GM12878 (cell line): ENCODE measurements at regions not wholly inside any gene's neighbourhood (a gene's known extent, or its start where the extent isn't known, plus 50 kb on each side); places are given as distances from the start of the nearest gene placed in this dataset.
A peak's percentile ranks its signal among the peaks of the same experiment; 100 is the strongest.

Experiments
- ATAC-seq: fragments of 200-7000 bp; cut with Tn5 transposase; 3 replicates; pipeline ENCODE4 v1.9.1; 2020; ENCODE audit warnings: mild to moderate bottlenecking, moderate library complexity
- BruUV-seq: library from RNA; stranded (reverse); fragments of 400-500 nt; replicated peaks from 2 replicates; lab custom pipeline; 2021; lab: Mats Ljungman, UMichigan
- CTCF ChIA-PET: fragments of 300-600 bp; sonication (Branson Sonifier 250); formaldehyde crosslinking; extraction: SDS; loops from one replicate; lab custom pipeline; 2021; ENCODE audit warnings: inconsistent platforms; lab: Yijun Ruan, JAX
- POLR2A ChIA-PET: fragments of 350-600 bp; formaldehyde crosslinking; extraction: SDS; loops from one replicate; lab custom pipeline; 2021; ENCODE audit warnings: inconsistent platforms; lab: Charles Lee
- RAD21 ChIA-PET: fragments of 300-600 bp; sonication (Branson Sonifier 250); formaldehyde crosslinking; loops from one replicate; lab custom pipeline; 2023; ENCODE audit warnings: antibody characterized with exemption; ENCODE audit not compliant: unreplicated experiment; lab: Charles Lee
- SMC1A ChIA-PET: fragments of 300-600 bp; sonication (Branson Sonifier 250); formaldehyde crosslinking; loops from one replicate; lab custom pipeline; 2023; ENCODE audit not compliant: unreplicated experiment, uncharacterized antibody; lab: Charles Lee
- DNase-seq: peaks from one replicate; pipeline ENCODE4 v3.0.0-alpha.2; 2011; ENCODE audit warnings: low read depth, low spot score
- FAIRE-seq: peaks from 3 replicates; lab custom pipeline; 2011; peaks lifted over from hg19 to GRCh38; lab: Jason Lieb, UNC
- H2AFZ ChIP-seq: 2 replicates; pipeline ENCODE4 v1.6.0; 2011; ENCODE audit warnings: low read depth, low read length, control low read depth; ENCODE audit not compliant: control insufficient read depth
- H3K27ac ChIP-seq: 2 replicates; pipeline ENCODE4 v1.5.1; 2011; ENCODE audit warnings: control low read depth; ENCODE audit not compliant: control insufficient read depth, insufficient read depth
- H3K27me3 ChIP-seq, 2 experiments: replicated peaks in 1 of 2; 2 replicates each; pipeline versions ENCODE4 v1.6.0 to v1.6.1; 2011; ENCODE audit warnings: low read length in 1 of 2; ENCODE audit not compliant: control insufficient read depth in 2 of 2, insufficient read depth in 2 of 2
- H3K36me3 ChIP-seq, 2 experiments: 2 replicates each; pipeline ENCODE4 v1.5.1; 2011; ENCODE audit warnings: low read length in 1 of 2; ENCODE audit not compliant: control insufficient read depth in 2 of 2, insufficient read depth in 2 of 2
- H3K4me1 ChIP-seq: 2 replicates; pipeline ENCODE4 v1.6.1; 2011; ENCODE audit warnings: mild to moderate bottlenecking, low read length, moderate library complexity, mixed read lengths; ENCODE audit not compliant: control insufficient read depth, insufficient read depth
- H3K4me2 ChIP-seq: 2 replicates; pipeline ENCODE4 v1.6.0; 2011; ENCODE audit warnings: control low read depth; ENCODE audit not compliant: control insufficient read depth, insufficient read depth
- H3K4me3 ChIP-seq: fragments of 200-600 bp; sonication (generic); 2 replicates; pipeline ENCODE4 v1.5.1; 2016
- H3K79me2 ChIP-seq: 2 replicates; pipeline ENCODE4 v1.6.0; 2011; ENCODE audit warnings: low read length; ENCODE audit not compliant: control insufficient read depth, insufficient read depth
- H3K9ac ChIP-seq: 2 replicates; pipeline ENCODE4 v1.8.0; 2011; ENCODE audit warnings: low read length, control low read depth, mixed read lengths; ENCODE audit not compliant: control insufficient read depth, insufficient read depth
- H3K9me3 ChIP-seq: replicated peaks from 3 replicates; pipeline ENCODE4 v1.5.1; 2011; ENCODE audit warnings: mild to moderate bottlenecking, low read length; ENCODE audit not compliant: control insufficient read depth, insufficient read depth
- H4K20me1 ChIP-seq: 2 replicates; pipeline ENCODE4 v1.6.0; 2011; ENCODE audit not compliant: control insufficient read depth, insufficient read depth
- ASH2L ChIP-seq: fragments of 300-600, 200-600 bp; sonication (generic); IDR thresholded peaks from 2 replicates; pipeline ENCODE4 v1.6.1; 2017; ENCODE audit warnings: low read depth, mild to moderate bottlenecking, borderline replicate concordance
- BHLHE40 ChIP-seq, 2 experiments: fragments of 450-650 bp in 1 of 2; IDR thresholded peaks; 2 replicates each; pipeline ENCODE4 v1.6.1; 2011 to 2017; ENCODE audit warnings: low read depth in 2 of 2, borderline replicate concordance in 1 of 2, improper control_type of control experiment in 1 of 2, low read length in 1 of 2, mild to moderate bottlenecking in 1 of 2
- CBFB ChIP-seq: IDR thresholded peaks from 2 replicates; pipeline ENCODE4 v1.6.1; 2016; ENCODE audit warnings: antibody characterized with exemption, low read depth
- CREB1 ChIP-seq: IDR thresholded peaks from 2 replicates; pipeline ENCODE4 v1.6.1; 2012; ENCODE audit warnings: low read depth, mild to moderate bottlenecking, inconsistent platforms
- CREM ChIP-seq: IDR thresholded peaks from 2 replicates; pipeline ENCODE4 v1.6.1; 2014; ENCODE audit warnings: antibody characterized with exemption, low read depth
- IKZF1 ChIP-seq: fragments of 450-650 bp; conservative IDR thresholded peaks from 2 replicates; pipeline ENCODE4 v1.6.1; 2017; ENCODE audit warnings: antibody characterized with exemption, mild to moderate bottlenecking
- IKZF2 ChIP-seq, 2 experiments: fragments of 450-650 bp; IDR thresholded peaks; 2 replicates each; pipeline ENCODE4 v1.6.1; 2017; ENCODE audit warnings: mild to moderate bottlenecking in 2 of 2, moderate library complexity in 2 of 2
- MTA2 ChIP-seq: fragments of 450-650 bp; IDR thresholded peaks from 2 replicates; pipeline ENCODE4 v1.6.1; 2016; ENCODE audit warnings: low read depth, mild to moderate bottlenecking, moderate library complexity
- MYC ChIP-seq: IDR thresholded peaks from 2 replicates; pipeline ENCODE4 v1.6.1; 2011; ENCODE audit warnings: mild to moderate bottlenecking, low read length, moderate library complexity, inconsistent platforms; ENCODE audit not compliant: insufficient read depth, insufficient replicate concordance, insufficient read length, severe bottlenecking
- NR2F1 ChIP-seq: fragments of 450-650 bp; conservative IDR thresholded peaks from 2 replicates; pipeline ENCODE4 v1.6.1; 2017; ENCODE audit warnings: mild to moderate bottlenecking
- POU2F2 ChIP-seq: IDR thresholded peaks from 3 replicates; pipeline ENCODE4 v1.6.1; 2011; ENCODE audit warnings: low read depth, mild to moderate bottlenecking, low read length, borderline replicate concordance
- RAD21 ChIP-seq: IDR thresholded peaks from 2 replicates; pipeline ENCODE4 v1.6.1; 2011; ENCODE audit warnings: mild to moderate bottlenecking, low read depth, low read length, moderate library complexity; ENCODE audit not compliant: insufficient read depth
- RCOR1 ChIP-seq: conservative IDR thresholded peaks from 2 replicates; pipeline ENCODE4 v1.6.1; 2012; ENCODE audit warnings: low read depth, low read length, improper control_type of control experiment
- RUNX3 ChIP-seq: IDR thresholded peaks from 2 replicates; pipeline ENCODE4 v1.6.1; 2012; ENCODE audit warnings: low read length, inconsistent platforms
- SP1 ChIP-seq: IDR thresholded peaks from one replicate; pipeline ENCODE4 v1.6.1; 2011; ENCODE audit warnings: low read depth, low read length
- SREBF1 ChIP-seq: IDR thresholded peaks from 2 replicates; pipeline ENCODE4 v1.6.1; 2012; ENCODE audit warnings: mild to moderate bottlenecking, low read length
- SRF ChIP-seq, 2 experiments: IDR thresholded peaks; 2 replicates each; pipeline ENCODE4 v1.6.1; 2011; ENCODE audit warnings: low read depth in 2 of 2, low read length in 2 of 2, mild to moderate bottlenecking in 1 of 2, moderate library complexity in 1 of 2
- YY1 ChIP-seq: IDR thresholded peaks from 2 replicates; pipeline ENCODE4 v1.6.1; 2011; ENCODE audit warnings: low read depth, mild to moderate bottlenecking, low read length
- ZBED1 ChIP-seq: IDR thresholded peaks from 2 replicates; pipeline ENCODE4 v1.6.1; 2016; ENCODE audit warnings: borderline replicate concordance
- WGBS: methylation state at CpG from one replicate; pipeline ENCODE4 v1.1.6; 2016; ENCODE audit warnings: low lambda C conversion rate; ENCODE audit not compliant: insufficient replicate concordance, insufficient coverage; ENCODE audit errors: missing lambda C conversion rate; 5-methylcytosine and 5-hydroxymethylcytosine counted together
- in situ Hi-C: fragments of 300-500 bp; cut with MboI; formaldehyde crosslinking; loops from 9 replicates; pipeline ENCODE4 v1.14.3; 2018; ENCODE audit warnings: mixed read lengths
- intact Hi-C: fragments of 100-400 bp; cut with micrococcal nuclease; formaldehyde crosslinking; loops from one replicate; pipeline ENCODE4 v1.14.2; 2022; ENCODE audit not compliant: unreplicated experiment
- TF ChIP-seq, protein P1 (sequence below), 3 experiments: IDR thresholded peaks in 2 of 3; conservative IDR thresholded peaks in 1 of 3; 2 replicates each; pipeline ENCODE4 v1.5.1; 2011; ENCODE audit warnings: low read depth in 3 of 3, low read length in 3 of 3, mild to moderate bottlenecking in 3 of 3, control low read depth in 2 of 3, moderate library complexity in 2 of 3, inconsistent platforms in 1 of 3, mixed read lengths in 1 of 3; ENCODE audit not compliant: control insufficient read depth in 2 of 3, insufficient read depth in 1 of 3; ENCODE audit errors: extremely low read depth in 1 of 3
- TF ChIP-seq, protein P2 (sequence below): IDR thresholded peaks from 2 replicates; pipeline ENCODE4 v1.6.1; 2012; ENCODE audit warnings: low read length, inconsistent platforms

DNA sequence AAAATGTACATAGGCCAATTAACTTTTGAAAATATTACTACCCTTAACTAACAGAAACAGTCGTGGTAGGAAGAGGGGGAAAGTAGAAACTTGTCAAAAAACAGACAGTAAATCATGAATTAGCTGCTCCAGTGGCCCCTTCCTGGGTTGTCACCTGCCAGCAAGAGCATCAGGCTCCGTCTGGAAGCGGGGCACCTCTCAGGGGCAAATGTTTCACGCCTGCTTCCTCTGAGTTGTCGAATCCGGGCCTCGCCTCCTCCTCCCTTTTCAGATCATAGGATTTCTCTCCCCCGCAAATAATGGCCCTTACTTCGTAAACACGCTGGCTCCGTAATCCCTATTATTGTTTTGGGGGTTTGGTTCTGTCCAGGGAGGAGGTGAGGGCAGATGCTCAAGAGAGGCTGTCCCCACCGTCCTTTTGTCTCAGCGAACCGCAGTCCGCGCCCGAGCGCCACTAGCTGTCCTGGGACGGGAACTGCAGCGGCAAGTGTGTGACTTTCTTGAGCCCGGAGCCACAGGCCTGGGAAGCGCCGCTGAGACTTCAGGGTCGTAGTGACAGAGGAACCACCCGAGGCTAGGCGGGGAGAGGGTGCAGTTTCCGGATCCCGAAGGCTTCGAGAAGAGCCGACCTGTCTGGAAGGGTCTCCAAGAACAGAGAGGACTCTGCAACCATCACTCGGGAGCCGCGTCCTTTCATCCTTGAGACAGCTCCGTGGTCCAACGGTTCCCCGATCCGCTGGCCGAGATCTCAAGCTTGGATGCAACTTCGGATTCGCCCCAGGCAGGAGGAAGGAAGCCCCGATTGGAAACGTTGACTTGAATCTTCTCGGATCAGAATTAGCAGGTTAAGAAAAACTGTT, 214.5 kb upstream of the ZNF184 start:
- Histone ChIP-seq H3K27me3 (no peaks in the 10 kb centered on the region), H3K4me3 (peak overlapping the region; percentile 76), H2AFZ (peak overlapping the region; percentile 97), H3K4me2 (peak overlapping the region; percentile 87), H3K79me2 (no peaks in the 10 kb centered on the region), H3K9me3 (no peaks in the 10 kb centered on the region), H3K4me1 (no peaks in the 10 kb centered on the region), H3K27ac (peak overlapping the region; percentile 76), H3K36me3 (no peaks in the 10 kb centered on the region), H4K20me1 (no peaks in the 10 kb centered on the region), H3K9ac (peak overlapping the region; percentile 83)
- under 1% methylated on average over 43 of the region's 43 CpGs for WGBS
- peak; percentile 90 for ATAC-seq
- intact Hi-C loops (loop anchor here (1.0 to 10.0 kb wide), 7 partner anchors 65 to 500 kb away; a partner anchor contains a TSS), in situ Hi-C loops (loop anchor here (10.0 kb wide), 1 partner anchor 1373 kb away; no protein-coding TSS in a partner anchor)
- ChIA-PET POLR2A (interaction anchor here (0.6 to 1.2 kb wide), 5 partner anchors 15 to 206 kb away, joined by 3 to 5 read pairs (median 4); a partner anchor contains a TSS), RAD21 (interaction anchor here (0.7 to 2.1 kb wide), 15 partner anchors 63 to 560 kb away, joined by 3 to 12 read pairs (median 4); no protein-coding TSS in a partner anchor), CTCF (interaction anchor here (0.7 to 4.3 kb wide), 22 partner anchors 11 to 530 kb away, joined by 3 to 25 read pairs (median 4); partner anchors contain the start of gene ZNF184), SMC1A (interaction anchor here (0.7 to 2.1 kb wide), 15 partner anchors 10 to 538 kb away, joined by 3 to 15 read pairs (median 4); no protein-coding TSS in a partner anchor)
- peak; percentile 62 for FAIRE-seq
- peak; percentile 67 for DNase-seq
- no TSS peak for BruUV-seq
- TF ChIP-seq, protein P1, sequence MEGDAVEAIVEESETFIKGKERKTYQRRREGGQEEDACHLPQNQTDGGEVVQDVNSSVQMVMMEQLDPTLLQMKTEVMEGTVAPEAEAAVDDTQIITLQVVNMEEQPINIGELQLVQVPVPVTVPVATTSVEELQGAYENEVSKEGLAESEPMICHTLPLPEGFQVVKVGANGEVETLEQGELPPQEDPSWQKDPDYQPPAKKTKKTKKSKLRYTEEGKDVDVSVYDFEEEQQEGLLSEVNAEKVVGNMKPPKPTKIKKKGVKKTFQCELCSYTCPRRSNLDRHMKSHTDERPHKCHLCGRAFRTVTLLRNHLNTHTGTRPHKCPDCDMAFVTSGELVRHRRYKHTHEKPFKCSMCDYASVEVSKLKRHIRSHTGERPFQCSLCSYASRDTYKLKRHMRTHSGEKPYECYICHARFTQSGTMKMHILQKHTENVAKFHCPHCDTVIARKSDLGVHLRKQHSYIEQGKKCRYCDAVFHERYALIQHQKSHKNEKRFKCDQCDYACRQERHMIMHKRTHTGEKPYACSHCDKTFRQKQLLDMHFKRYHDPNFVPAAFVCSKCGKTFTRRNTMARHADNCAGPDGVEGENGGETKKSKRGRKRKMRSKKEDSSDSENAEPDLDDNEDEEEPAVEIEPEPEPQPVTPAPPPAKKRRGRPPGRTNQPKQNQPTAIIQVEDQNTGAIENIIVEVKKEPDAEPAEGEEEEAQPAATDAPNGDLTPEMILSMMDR (IDR thresholded peaks at IDR 0.05 in 2 of 3, conservative IDR thresholded peaks at IDR 0.05 in 1 of 3; ENCODE audit: control insufficient read depth in 2 of 3, extremely low read depth in 1 of 3, insufficient read depth in 1 of 3, low read depth in 3 of 3, low read length in 3 of 3): peak; percentile 91 to 96 (median 93)
- TF ChIP-seq RCOR1 (no peak), CREB1 (peak; percentile 33; the same call in 1 of the 2 replicates), IKZF1 (peak; percentile 79), SP1 (no peak), MYC (no peak), RUNX3 (peak; percentile 91), RAD21 (peak; percentile 80), ASH2L (peak; percentile 86; the same call in 1 of the 2 replicates), IKZF2 (IDR thresholded peaks at IDR 0.05) (peak in 1 of 2 experiments; percentile 40; a peak in 1 of 4 replicates), CBFB (peak; percentile 63; the same call in 1 of the 2 replicates), BHLHE40 (IDR thresholded peaks at IDR 0.05; ENCODE audit: borderline replicate concordance in 1 of 2, low read depth in 2 of 2, low read length in 1 of 2) (peak in 1 of 2 experiments; percentile 34; a peak in 2 of 4 replicates), NR2F1 (0 out of 2 replicates have a peak, but pooled peaks have one; percentile 30), POU2F2 (no peak), MTA2 (no peak), ZBED1 (no peak), CREM (peak; percentile 16; the same call in 1 of the 2 replicates), YY1 (peak; percentile 71; the same call in 1 of the 2 replicates), SREBF1 (no peak), SRF (IDR thresholded peaks at IDR 0.05; ENCODE audit: low read depth in 2 of 2, low read length in 2 of 2) (peak in 1 of 2 experiments; percentile 58; a peak in 1 of 4 replicates)
- TF ChIP-seq, protein P2, sequence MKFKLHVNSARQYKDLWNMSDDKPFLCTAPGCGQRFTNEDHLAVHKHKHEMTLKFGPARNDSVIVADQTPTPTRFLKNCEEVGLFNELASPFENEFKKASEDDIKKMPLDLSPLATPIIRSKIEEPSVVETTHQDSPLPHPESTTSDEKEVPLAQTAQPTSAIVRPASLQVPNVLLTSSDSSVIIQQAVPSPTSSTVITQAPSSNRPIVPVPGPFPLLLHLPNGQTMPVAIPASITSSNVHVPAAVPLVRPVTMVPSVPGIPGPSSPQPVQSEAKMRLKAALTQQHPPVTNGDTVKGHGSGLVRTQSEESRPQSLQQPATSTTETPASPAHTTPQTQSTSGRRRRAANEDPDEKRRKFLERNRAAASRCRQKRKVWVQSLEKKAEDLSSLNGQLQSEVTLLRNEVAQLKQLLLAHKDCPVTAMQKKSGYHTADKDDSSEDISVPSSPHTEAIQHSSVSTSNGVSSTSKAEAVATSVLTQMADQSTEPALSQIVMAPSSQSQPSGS: no peak
